Hepatocyte (in vitro differentiated cells): ENCODE measurements at regions not wholly inside any gene's neighbourhood (a gene's known extent, or its start where the extent isn't known, plus 50 kb on each side); places are given as distances from the start of the nearest gene placed in this dataset.
A peak's percentile ranks its signal among the peaks of the same experiment; 100 is the strongest.

Experiments used
- DNase-seq: peaks from one replicate; pipeline ENCODE4 v3.0.0-alpha.2; 2016; ENCODE audit warnings: low spot score
- H2AFZ ChIP-seq: fragments of 200-600 bp; sonication (generic); 2 replicates; pipeline ENCODE4 v1.6.0; 2016; ENCODE audit warnings: antibody characterized with exemption, mild to moderate bottlenecking
- H3K27ac ChIP-seq: fragments of 200-600 bp; sonication (generic); 2 replicates; pipeline ENCODE4 v1.5.1; 2016; ENCODE audit warnings: mild to moderate bottlenecking
- H3K27me3 ChIP-seq: fragments of 200-600 bp; sonication (generic); 2 replicates; pipeline ENCODE4 v1.6.1; 2016
- H3K36me3 ChIP-seq: fragments of 200-600 bp; sonication (generic); replicated peaks from 2 replicates; pipeline ENCODE4 v1.5.1; 2016; ENCODE audit warnings: low read depth; ENCODE audit not compliant: insufficient read depth
- H3K4me1 ChIP-seq: fragments of 200-600 bp; sonication (generic); 2 replicates; pipeline ENCODE4 v1.5.1; 2016; ENCODE audit warnings: mild to moderate bottlenecking, moderate library complexity; ENCODE audit not compliant: insufficient read depth
- H3K4me2 ChIP-seq: fragments of 200-600 bp; sonication (generic); 2 replicates; pipeline ENCODE4 v1.6.0; 2016
- H3K4me3 ChIP-seq: fragments of 200-600 bp; sonication (generic); 2 replicates; pipeline ENCODE4 v1.5.1; 2016; ENCODE audit warnings: mild to moderate bottlenecking
- H3K79me2 ChIP-seq: fragments of 200-600 bp; sonication (generic); 2 replicates; pipeline ENCODE4 v1.6.0; 2017; ENCODE audit warnings: mild to moderate bottlenecking
- H3K9me2 ChIP-seq: fragments of 200-600 bp; sonication (generic); replicated peaks from 2 replicates; pipeline ENCODE4 v1.6.0; 2017; ENCODE audit warnings: mild to moderate bottlenecking; ENCODE audit not compliant: insufficient read depth
- H3K9me3 ChIP-seq: fragments of 200-600 bp; sonication (generic); 2 replicates; pipeline ENCODE4 v1.5.1; 2016; ENCODE audit warnings: low read depth, mild to moderate bottlenecking
- H4K20me1 ChIP-seq: fragments of 200-600 bp; sonication (generic); 2 replicates; pipeline ENCODE4 v1.6.0; 2016; ENCODE audit warnings: mild to moderate bottlenecking; ENCODE audit not compliant: insufficient read depth, poor library complexity, severe bottlenecking
- EZH2 ChIP-seq: fragments of 200-600 bp; sonication (generic); IDR thresholded peaks from 2 replicates; pipeline ENCODE4 v1.6.1; 2016; ENCODE audit warnings: antibody characterized with exemption, mild to moderate bottlenecking, borderline replicate concordance
- EZH2phosphoT487 ChIP-seq: fragments of 200-600 bp; sonication (generic); IDR thresholded peaks from one replicate; pipeline ENCODE4 v1.6.1; 2018; ENCODE audit warnings: antibody characterized with exemption, mild to moderate bottlenecking, low read depth, moderate library complexity; ENCODE audit not compliant: unreplicated experiment, severe bottlenecking
- WGBS: methylation state at CpG from one replicate; pipeline ENCODE4 v1.1.6; 2016; ENCODE audit warnings: low lambda C conversion rate; ENCODE audit errors: missing lambda C conversion rate; 5-methylcytosine and 5-hydroxymethylcytosine counted together
- TF ChIP-seq, protein P1 (sequence below): fragments of 200-600 bp; sonication (generic); IDR thresholded peaks from 2 replicates; pipeline ENCODE4 v1.5.1; 2016; ENCODE audit warnings: antibody characterized with exemption, mild to moderate bottlenecking; ENCODE audit not compliant: poor library complexity

DNA sequence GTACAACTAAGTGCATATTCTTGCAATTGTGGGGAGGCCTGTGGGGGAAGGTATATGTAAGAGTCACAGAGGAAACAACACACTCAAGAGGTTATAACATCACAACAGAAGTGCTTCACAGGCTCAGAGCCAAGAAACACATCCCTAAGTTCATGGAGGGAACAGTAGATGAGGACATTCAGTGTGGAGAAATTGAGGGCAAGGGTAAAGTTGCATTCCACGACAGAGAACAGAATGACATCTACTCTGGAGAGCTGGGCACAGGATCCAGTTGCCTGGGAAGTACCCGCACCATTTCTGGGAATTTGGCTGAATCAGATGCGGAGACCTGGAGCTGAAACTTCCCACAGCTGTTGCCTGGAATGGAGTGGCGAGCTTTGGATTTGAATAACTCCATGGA is 197.2 kb downstream of the NXNL2 start:
- Histone ChIP-seq H3K36me3 (no peaks in the 10 kb centered on the region), H3K4me1 (peaks cover 18% of the 10 kb centered on the region), H3K79me2 (no peaks in the 10 kb centered on the region), H3K9me3 (no peaks in the 10 kb centered on the region), H3K4me2 (no peak overlapping the region), H3K9me2 (no peaks in the 10 kb centered on the region), H2AFZ (no peak overlapping the region), H3K4me3 (no peak overlapping the region), H4K20me1 (no peaks in the 10 kb centered on the region), H3K27ac (peak overlapping the region; percentile 36), H3K27me3 (no peaks in the 10 kb centered on the region)
- no peak for DNase-seq
- 81% methylated on average over 4 of the region's 4 CpGs for WGBS
- TF ChIP-seq EZH2phosphoT487 (no peak), EZH2 (no peak)
- TF ChIP-seq, protein P1, sequence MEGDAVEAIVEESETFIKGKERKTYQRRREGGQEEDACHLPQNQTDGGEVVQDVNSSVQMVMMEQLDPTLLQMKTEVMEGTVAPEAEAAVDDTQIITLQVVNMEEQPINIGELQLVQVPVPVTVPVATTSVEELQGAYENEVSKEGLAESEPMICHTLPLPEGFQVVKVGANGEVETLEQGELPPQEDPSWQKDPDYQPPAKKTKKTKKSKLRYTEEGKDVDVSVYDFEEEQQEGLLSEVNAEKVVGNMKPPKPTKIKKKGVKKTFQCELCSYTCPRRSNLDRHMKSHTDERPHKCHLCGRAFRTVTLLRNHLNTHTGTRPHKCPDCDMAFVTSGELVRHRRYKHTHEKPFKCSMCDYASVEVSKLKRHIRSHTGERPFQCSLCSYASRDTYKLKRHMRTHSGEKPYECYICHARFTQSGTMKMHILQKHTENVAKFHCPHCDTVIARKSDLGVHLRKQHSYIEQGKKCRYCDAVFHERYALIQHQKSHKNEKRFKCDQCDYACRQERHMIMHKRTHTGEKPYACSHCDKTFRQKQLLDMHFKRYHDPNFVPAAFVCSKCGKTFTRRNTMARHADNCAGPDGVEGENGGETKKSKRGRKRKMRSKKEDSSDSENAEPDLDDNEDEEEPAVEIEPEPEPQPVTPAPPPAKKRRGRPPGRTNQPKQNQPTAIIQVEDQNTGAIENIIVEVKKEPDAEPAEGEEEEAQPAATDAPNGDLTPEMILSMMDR: no peak

DNA sequence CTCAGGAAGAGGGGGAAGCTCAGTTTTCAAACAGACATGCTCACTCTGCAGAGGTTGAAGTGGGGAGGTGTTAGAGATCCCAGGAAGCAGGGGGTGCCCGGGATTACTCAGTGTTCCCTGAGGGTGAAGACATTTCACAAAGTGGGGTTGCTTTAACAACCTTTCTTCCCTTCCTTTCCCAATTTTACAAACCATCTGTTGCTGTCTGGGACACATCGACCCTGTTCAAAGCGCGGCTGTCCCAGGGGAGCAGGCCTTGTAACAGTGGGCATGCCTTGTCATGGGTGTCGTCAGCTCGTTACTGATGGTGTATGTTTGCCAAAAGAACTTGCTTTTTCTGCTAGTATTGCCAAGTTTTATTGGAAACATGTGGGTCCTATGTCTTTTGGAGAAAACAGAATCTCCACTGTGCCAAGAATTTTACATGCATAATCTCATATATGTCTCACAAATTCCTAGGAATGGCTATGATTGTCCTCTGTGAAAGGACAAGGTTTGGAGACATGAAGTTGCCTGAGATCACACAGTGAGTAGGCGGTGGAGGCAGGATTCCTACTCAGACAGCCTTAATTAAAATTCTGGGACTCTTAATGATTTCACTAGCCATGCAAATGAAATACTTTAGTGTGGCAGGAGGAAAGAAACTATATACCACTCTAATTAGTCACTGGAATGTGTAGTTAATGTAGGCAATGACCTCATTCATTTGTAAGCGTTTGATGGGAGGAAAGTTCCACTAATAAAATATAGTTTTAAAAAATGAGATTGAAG is 198.9 kb downstream of the NXNL2 start:
- no peak overlapping the region for H3K4me2 ChIP-seq

DNA sequence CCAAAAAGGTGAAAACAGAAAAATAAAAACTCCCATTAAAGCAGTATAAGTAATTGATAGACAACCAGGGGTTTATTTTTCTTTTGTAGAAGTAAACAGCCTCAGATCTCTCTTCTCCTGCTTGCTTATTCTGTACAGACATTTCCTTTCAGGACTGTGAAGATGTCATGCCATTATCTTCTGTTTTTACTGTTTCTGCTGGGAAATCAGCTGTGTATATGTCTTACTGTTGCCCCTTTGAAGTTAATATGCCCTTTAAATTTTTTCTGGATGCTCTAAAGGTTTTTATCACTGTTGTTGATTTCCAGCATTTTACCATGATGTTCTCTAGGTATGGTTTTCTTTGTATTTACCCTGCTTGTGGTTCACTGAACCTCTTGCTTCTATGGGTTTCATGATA is 199.5 kb downstream of the NXNL2 start:
- Histone ChIP-seq H4K20me1 (no peaks in the 10 kb centered on the region), H3K4me2 (no peak overlapping the region), H3K27ac (peak overlapping the region; percentile 36), H3K27me3 (no peaks in the 10 kb centered on the region), H3K79me2 (no peaks in the 10 kb centered on the region), H3K9me2 (no peaks in the 10 kb centered on the region), H3K36me3 (no peaks in the 10 kb centered on the region), H3K4me3 (no peak overlapping the region), H2AFZ (no peak overlapping the region), H3K4me1 (peaks cover 28% of the 10 kb centered on the region), H3K9me3 (no peaks in the 10 kb centered on the region)
- TF ChIP-seq EZH2 (no peak), EZH2phosphoT487 (no peak)
- TF ChIP-seq, protein P1: no peak
- DNase-seq: no peak

More for the DNA sequence above, 198.9 kb downstream of the NXNL2 start:
- TF ChIP-seq EZH2 (no peak), EZH2phosphoT487 (no peak)
- TF ChIP-seq, protein P1: no peak
- WGBS: 57% methylated on average over 8 of the region's 8 CpGs
- no peak overlapping the region for H2AFZ ChIP-seq
- H3K9me3 ChIP-seq: no peaks in the 10 kb centered on the region
- peak overlapping the region; percentile 36 for H3K27ac ChIP-seq
- H3K79me2 ChIP-seq: no peaks in the 10 kb centered on the region
- no peaks in the 10 kb centered on the region for H4K20me1 ChIP-seq
- H3K4me1 ChIP-seq: peaks cover 28% of the 10 kb centered on the region
- H3K4me3 ChIP-seq: no peak overlapping the region
- H3K27me3 ChIP-seq: no peaks in the 10 kb centered on the region
- H3K9me2 ChIP-seq: no peaks in the 10 kb centered on the region
- no peaks in the 10 kb centered on the region for H3K36me3 ChIP-seq
- DNase-seq: no peak
